GF-D8 (cell line): ENCODE measurements at regions not wholly inside any gene's neighbourhood (a gene's known extent, or its start where the extent isn't known, plus 50 kb on each side); places are given as distances from the start of the nearest gene placed in this dataset.
"Not testable (repeated sequence)": the region's sequence is repeated elsewhere in the genome, so short reads cannot be mapped to it uniquely, and the experiment has no call there.

Experiments
- DNase-seq: peaks from one replicate; lab custom pipeline; 2025; lab: John Stamatoyannopoulos, UW

GRCh38 chr2:167843657-167844056 lies 403.7 kb downstream of the STK39 start:
- no peak for DNase-seq

DNA sequence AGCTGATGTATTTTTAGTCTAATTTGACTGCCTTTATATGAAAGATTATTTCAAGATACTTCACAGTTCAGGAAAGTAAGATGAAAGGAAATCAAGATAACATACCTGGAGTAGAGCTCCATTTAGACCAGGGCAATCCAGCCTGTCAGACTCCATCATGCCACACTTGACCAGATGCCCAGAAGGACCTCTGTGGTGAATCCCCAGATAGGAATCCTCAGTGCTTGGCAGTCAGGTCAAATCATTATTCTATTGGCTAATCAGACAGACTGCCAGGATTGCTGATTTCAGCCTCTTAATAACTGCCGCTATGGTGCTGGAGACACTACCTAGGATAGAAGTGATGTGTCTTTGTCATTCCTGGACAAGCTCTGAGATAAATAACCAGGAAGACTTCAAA lies 404.2 kb downstream of the STK39 start:
- no peak for DNase-seq

DNA sequence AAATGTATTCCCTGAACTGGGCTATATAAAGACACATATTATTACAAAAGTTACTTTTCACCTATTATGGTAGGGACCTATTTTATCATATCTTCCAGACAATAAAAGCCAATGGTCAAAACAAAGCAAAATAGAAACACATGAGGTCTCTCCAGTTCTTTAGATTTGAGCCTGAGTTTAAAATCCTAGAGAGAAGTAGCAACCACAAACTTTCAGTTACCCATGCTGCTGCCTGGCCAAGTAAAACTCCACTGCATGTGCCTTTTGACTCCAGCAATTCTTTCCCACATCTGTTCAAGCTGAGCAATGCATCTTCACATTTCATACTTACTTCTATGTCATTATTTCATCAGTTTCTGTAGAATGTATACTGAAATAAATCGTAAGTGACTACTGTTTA lies 405.3 kb downstream of the STK39 start:
- no peak for DNase-seq

GRCh38 chr2:167835290-167835689 lies 412.1 kb downstream of the STK39 start:
- not testable (repeated sequence) for DNase-seq

DNA sequence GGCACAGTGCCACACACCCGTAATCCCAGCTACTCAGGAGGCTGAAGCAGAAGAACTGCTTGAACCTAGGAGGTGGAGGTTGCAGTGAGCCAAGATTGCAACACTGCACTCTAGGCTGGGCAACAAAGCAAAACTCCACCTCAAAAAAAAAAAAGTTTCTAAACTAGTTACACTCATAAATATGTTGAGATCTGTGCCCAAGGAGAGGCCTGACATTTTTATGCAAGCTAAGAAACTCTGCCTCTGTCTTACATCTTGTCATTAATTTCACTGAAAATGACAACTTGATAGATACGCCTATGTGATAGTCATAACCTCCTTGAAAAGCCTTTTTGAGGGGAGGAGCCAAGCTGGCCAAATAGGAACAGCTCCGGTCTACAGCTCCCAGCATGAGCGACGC lies 412.7 kb downstream of the STK39 start:
- DNase-seq = no peak

GRCh38 chr2:167833294-167833693 lies 414.1 kb downstream of the STK39 start:
- no peak for DNase-seq

GRCh38 chr2:167832868-167833287 lies 414.5 kb downstream of the STK39 start:
- no peak for DNase-seq

- no peak for DNase-seq
Measured at GRCh38 chr2:167827352-167828097, 419.9 kb downstream of the STK39 start.

DNA sequence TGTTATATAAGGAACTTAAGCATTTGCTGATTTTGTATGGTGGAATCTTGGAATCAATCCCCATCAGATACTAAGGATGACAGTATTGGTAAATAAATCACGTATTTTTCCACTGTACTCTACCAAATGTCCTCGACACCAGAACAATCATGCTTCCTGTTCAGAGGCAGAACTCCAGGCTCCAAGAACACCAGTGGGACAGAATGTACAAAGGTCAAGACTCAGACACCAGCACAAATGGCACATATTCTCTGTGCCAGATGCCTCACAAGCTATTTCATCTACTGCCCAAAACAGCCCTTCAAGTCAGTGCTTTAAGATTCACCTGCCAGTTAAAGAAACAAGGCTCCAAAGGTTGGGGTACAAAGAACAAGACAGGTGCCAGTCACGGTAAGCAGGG lies 420.5 kb downstream of the STK39 start:
- no peak for DNase-seq

GRCh38 chr2:167825664-167826063 lies 421.7 kb downstream of the STK39 start:
- DNase-seq = no peak

DNA sequence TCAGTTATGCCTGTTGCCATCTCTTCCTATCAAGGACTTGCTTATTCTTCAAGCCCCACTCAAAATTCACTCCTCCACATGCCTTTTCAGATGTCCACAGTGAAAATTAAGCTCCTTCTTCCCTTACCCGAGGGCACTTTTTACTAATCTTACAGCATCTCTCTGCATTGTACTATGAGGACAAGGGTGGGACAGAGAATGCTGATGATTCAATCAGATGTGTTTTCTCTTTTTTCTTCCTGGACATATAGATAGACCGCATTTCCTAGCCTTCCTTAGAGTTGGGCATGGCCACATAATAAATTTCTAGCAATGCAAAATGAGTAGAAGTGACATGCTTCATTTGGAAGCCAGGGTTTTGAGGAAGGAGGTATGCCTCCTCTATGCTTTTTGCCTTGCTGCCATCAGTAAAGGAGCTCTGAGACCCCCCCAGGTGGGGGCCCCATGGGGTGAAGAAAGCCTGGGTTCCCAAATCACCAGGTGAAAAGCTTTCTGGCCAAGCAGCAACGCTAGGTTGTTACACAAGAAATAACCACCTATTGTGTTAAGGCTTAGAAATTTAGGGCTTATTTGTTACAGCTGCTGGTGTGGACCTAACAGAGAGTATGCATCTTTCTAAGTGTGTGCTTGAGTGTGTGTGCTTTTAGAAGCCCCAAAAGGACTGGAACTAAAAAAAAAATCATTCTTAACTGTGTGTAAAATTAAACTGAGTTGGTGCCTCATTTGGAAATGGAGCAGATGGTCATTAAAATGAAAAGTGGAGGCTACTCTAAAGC lies 424.5 kb downstream of the STK39 start:
- no peak for DNase-seq

DNA sequence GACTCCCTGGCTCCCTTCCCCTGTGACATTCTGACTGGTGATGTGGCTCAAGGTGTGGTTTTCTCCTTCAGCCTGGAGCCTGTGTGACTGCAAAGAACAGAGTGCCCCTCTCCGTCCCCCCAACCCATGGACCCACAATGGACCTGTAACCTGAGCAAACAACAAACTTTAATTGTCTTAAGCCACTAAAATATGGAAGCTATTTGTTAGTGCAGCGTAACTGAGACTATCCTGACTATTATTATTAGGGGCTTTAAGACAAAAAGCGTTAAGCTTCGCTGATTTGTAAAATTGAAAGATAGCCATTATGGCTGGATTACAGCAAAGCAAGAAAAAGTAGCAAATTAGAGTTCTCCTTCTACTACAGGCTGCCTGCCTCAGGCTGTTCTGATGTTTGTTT lies 426.9 kb downstream of the STK39 start:
- no peak for DNase-seq

GRCh38 chr2:167818521-167818920 lies 428.9 kb downstream of the STK39 start:
- no peak for DNase-seq

DNA sequence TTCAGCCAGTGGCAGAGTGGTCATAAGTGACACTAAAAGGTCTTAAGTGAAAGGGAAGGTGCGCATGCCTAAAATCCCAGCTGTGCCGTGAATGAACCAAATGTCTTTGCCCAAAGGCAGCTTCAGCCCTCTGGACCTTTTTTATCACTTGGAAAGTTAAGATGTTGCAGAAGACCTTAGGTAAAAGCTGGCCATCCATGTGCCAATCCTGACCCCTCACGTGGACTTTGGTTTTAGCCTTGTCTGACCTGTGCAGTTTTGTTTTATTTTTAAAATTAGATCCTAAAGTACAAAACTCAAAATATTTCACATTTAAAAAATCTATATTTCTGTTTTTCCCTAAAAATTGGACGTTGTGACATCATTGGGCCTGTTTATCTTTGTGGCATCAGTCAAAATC lies 429.5 kb downstream of the STK39 start:
- DNase-seq = no peak

DNA sequence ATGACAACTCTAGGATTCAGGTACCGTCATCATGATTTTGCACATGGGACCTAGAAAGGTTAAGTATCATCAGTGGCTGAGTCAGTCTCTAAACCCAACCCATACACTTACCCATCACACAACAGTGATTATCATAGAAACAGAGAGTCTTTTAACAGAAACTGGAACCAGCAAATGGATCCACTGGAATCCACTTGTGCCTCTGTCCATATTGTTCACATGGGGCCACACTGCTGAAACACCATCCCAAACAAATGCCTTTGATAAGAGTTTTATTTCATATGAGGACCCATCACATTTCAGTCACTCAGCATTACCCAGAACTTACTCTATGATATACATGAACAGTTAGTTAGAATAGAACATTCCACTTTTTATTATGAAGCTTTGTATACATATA lies 430.0 kb downstream of the STK39 start:
- DNase-seq = no peak

- DNase-seq = no peak
Measured at GRCh38 chr2:167816874-167817290, 430.5 kb downstream of the STK39 start.

DNA sequence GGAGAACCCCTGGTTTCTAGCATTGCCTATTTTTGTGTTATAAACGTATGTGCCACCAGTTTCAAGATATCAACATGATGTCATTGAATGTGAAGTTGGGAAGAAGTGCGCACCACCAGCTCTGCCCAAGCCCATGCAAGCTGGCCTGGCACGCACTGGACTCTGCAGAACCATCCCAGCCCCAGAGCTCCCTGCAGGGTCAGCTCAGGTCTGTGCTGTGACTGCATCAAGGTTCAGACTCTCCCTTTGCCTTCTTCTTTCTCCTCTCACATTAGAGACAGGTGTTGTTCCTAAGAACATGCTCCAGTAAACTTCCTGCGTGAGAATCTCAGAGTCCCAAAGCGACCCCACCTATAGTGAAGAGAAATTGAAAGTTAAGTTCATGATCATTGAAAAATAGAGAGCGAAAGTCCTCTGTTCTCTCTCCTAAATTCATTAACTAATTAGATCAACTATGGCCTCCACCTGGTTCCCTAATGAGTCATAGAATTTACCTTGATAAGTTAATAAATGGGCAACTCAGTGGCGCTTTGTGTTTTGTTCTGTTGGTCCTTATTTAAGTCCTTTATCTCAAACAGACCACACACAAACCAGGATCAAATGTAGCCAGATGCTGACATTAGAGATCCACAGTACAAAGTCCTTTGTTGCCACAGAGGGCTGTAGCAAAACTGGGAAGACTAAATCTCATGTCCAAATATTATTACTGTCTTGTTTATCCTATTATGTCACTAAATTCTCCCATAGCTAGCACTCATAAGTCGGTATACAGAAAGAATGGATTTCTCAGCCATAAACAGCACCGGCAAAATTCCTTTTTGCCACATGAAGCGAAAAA lies 432.3 kb downstream of the STK39 start:
- DNase-seq = no peak

DNA sequence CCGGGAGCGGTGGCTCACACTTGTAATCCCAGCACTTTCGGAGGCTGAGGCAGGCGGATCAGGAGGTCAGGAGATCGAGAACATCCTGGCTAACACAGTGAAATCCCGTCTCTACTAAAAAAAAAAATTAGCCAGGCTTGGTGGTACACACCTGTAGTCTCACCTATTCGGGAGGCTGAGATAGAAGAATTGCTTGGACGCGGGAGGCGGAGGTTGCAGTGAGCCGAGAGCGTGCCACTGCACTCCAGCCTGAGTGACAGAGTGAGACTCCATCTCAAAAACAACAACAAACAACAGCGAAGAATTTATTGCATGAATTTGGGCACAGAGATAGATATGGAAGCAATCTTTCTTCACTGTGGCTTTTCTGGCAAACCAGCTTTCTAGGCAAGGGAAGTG lies 432.9 kb downstream of the STK39 start:
- not testable (repeated sequence) for DNase-seq

DNA sequence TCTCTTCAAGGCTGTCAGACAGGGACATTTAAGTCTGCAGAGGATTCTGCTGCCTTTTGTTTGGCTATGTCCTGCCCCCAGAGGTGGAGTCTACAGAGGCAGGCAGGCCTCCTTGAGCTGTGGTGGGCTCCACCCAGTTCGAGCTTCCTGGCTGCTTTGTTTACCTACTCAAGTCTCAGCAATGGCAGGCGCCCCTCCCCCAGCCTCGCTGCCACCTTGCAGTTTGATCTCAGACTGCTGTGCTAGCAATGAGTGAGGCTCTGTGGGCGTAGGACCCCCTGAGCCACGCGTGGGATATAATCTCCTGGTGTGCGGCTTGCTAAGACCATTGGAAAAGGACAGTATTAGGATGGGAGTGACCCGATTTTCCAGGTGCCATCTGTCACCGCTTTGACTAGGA lies 437.6 kb downstream of the STK39 start:
- DNase-seq = not testable (repeated sequence)

DNA sequence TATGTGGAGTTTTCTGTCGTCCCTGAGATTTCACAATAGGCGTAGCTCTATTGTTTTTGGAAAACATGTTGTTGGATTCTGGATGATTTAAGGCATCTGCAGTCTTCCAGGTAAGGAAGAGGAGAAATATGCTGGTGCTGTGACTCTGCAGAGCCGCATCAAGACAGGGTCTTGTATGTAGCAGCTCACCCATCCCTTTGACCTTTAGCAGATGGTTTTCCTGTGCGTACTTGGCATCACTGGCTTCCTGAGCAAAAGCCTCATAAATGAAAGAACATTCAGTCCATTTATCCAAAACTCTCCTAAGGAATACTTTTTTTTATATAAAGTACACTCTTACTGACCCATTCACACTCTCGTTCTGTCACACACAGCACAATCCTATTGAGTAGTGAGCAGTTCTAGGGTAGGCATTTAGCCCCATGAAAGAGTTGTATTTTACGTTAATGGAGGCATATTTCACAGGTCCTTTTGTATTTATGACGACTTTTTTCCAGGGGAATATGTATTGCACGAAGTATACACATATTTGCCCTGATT lies 443.9 kb downstream of the STK39 start:
- DNase-seq = no peak

DNA sequence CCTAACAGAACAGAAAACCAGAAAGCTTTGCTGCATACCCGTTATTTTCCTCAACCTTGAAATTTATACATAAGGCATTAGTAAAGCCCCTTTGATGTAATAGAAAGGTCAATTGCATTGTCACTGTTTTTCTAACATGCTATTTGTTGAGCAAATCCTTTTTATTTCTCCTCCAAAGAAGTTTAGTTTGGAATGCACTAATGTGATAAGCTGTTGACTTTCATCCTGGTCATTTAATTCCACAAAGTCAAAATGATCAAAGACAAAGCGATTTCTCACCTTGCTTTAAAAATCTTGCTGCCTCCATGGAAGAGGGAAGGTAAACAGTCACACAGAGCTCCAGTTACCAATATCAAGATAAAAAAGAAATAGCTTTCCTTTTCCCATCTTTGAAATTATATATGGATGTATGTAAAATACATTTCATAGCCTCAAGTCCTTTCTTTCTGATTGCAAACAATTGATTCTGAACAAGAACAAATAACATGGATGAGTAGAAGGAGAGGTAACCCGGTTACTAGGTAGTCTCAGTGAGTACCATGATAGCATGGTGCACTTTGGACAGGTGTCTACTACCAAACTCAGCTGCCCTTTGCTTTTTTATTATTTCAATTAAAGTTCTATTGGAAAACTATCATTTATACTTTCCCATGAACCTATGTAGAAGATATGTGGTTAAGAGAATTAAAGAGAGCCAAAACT lies 452.7 kb downstream of the STK39 start:
- DNase-seq = no peak

GRCh38 chr2:167793725-167794124 lies 453.7 kb downstream of the STK39 start:
- DNase-seq = no peak
